HG03135 (cell line): ENCODE measurements at regions not wholly inside any gene's neighbourhood (a gene's known extent, or its start where the extent isn't known, plus 50 kb on each side); places are given as distances from the start of the nearest gene placed in this dataset.

Experiments used
- ATAC-seq: cut with Tn5 transposase; IDR thresholded peaks from one replicate; pipeline ENCODE4 v1.9.1; 2021; ENCODE audit warnings: mild to moderate bottlenecking, moderate library complexity; ENCODE audit not compliant: unreplicated experiment

- no peak for ATAC-seq
Observed at GRCh38 chr6:40083141-40083920, 149.1 kb upstream of the MOCS1 start.

GRCh38 chr6:40082278-40083043, 148.2 kb upstream of the MOCS1 start:
- ATAC-seq: no peak

GRCh38 chr6:40077736-40078135, 143.5 kb upstream of the MOCS1 start:
- ATAC-seq: no peak

- ATAC-seq: no peak
Observed at GRCh38 chr6:40077315-40077714, 143.1 kb upstream of the MOCS1 start.

GRCh38 chr6:40075056-40075590, 140.9 kb upstream of the MOCS1 start:
- no peak for ATAC-seq

- no peak for ATAC-seq
Observed at GRCh38 chr6:40074306-40075055, 140.2 kb upstream of the MOCS1 start.

GRCh38 chr6:40066372-40066771, 132.1 kb upstream of the MOCS1 start:
- ATAC-seq: no peak

GRCh38 chr6:40056865-40057264, 122.6 kb upstream of the MOCS1 start:
- ATAC-seq: no peak

GRCh38 chr6:40054602-40055001, 120.3 kb upstream of the MOCS1 start:
- no peak for ATAC-seq

- ATAC-seq: no peak
Observed at GRCh38 chr6:40054186-40054585, 119.9 kb upstream of the MOCS1 start.

GRCh38 chr6:40049128-40049527, 114.9 kb upstream of the MOCS1 start:
- ATAC-seq: no peak

- no peak for ATAC-seq
Observed at GRCh38 chr6:40044196-40044595, 109.9 kb upstream of the MOCS1 start.

- no peak for ATAC-seq
Observed at GRCh38 chr6:40042232-40042631, 108.0 kb upstream of the MOCS1 start.

GRCh38 chr6:40039042-40039441, 104.8 kb upstream of the MOCS1 start:
- ATAC-seq: no peak

GRCh38 chr6:40038626-40039025, 104.4 kb upstream of the MOCS1 start:
- ATAC-seq: no peak

GRCh38 chr6:40037271-40037670, 103.0 kb upstream of the MOCS1 start:
- ATAC-seq: no peak

- ATAC-seq: no peak
Observed at GRCh38 chr6:40036186-40036585, 101.9 kb upstream of the MOCS1 start.

- no peak for ATAC-seq
Observed at GRCh38 chr6:40028449-40028848, 94.2 kb upstream of the MOCS1 start.

- ATAC-seq: no peak
Observed at GRCh38 chr6:40022867-40023266, 88.6 kb upstream of the MOCS1 start.

- ATAC-seq: no peak
Observed at GRCh38 chr6:40020166-40020565, 85.9 kb upstream of the MOCS1 start.

- no peak for ATAC-seq
Observed at GRCh38 chr6:40015530-40015929, 81.3 kb upstream of the MOCS1 start.
